ENCODE measurements at regions not wholly inside any gene's neighbourhood (a gene's known extent, or its start where the extent isn't known, plus 50 kb on each side); places are given as distances from the start of the nearest gene placed in this dataset.

- Mint-ChIP-seq H3K36me3 (no peaks in the 10 kb centered on the region), H3K4me1 (no peaks in the 10 kb centered on the region), H3K4me3 (no peak overlapping the region), H3K27ac (no peak overlapping the region), H3K27me3 (ENCODE audit: low read depth in 3 of 3) (no peaks in the 10 kb centered on the region), H3K9me3 (peaks cover 4 to 15% (median 9%) of the 10 kb centered on the region in 6 donors)
- no peak for DNase-seq
Observed at GRCh38 chr4:180953572-180953971, 1289.6 kb upstream of the TENM3 start.

DNA sequence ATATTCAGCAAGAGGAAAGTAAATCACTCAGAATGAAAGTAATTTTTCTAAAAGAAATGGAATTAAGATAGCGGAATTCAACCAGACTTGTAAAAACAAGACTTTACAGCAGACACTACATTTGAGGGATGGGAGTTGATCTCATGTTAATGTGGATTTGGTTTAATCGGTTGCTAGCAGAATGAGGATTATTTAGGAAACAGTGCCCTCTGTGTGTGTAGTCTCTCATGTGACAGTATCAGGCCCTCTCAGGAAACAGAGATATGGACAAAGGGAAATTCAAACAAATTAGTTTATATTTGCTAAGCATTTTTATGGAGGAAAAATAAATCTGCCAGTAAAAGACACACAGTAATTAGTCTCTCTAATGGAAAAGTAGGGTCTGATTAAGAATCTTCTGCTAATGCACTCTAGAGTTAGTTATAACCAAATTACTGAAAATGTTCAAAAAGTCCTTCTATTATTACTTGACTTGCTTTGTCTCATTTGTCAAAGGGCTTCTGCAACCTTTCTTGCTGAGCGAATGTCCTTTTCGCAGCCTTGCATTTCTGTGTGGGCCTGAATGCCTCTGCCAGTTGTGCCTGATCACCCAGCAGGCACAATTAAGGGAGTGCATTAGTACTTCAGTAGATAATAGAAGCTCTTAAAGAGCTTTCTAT, 1282.3 kb upstream of the TENM3 start:
- Mint-ChIP-seq H3K4me1 (no peaks in the 10 kb centered on the region), H3K36me3 (no peaks in the 10 kb centered on the region), H3K27ac (no peak overlapping the region), H3K4me3 (no peak overlapping the region), H3K27me3 (ENCODE audit: low read depth in 3 of 3) (no peaks in the 10 kb centered on the region), H3K9me3 (peaks cover 2 to 38% (median 4%) of the 10 kb centered on the region in 6 donors)
- no peak for DNase-seq

DNA sequence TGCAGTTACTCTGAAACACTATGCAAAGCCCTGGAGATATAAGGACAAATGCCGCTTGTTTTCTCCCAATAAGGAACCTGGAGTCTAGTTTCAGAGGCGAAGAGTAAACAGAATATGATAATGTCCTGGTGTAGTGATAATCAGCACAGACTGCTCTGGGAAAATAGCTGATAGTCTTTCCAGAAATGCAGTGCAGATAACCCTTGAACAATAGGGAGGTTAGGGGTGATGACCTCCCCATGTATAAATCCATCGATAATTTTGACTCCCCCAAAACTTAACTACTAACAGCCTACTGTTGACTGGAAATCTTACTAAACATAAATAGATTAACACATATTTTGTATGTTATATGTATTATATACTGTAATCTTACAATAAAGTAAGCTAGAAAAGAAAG, 1280.9 kb upstream of the TENM3 start:
- Mint-ChIP-seq H3K9me3 (peaks cover 2 to 42% (median 4%) of the 10 kb centered on the region in 6 donors), H3K36me3 (no peaks in the 10 kb centered on the region), H3K27ac (no peak overlapping the region), H3K4me1 (no peaks in the 10 kb centered on the region), H3K27me3 (ENCODE audit: low read depth in 3 of 3) (no peaks in the 10 kb centered on the region), H3K4me3 (no peak overlapping the region)
- DNase-seq = no peak

DNA sequence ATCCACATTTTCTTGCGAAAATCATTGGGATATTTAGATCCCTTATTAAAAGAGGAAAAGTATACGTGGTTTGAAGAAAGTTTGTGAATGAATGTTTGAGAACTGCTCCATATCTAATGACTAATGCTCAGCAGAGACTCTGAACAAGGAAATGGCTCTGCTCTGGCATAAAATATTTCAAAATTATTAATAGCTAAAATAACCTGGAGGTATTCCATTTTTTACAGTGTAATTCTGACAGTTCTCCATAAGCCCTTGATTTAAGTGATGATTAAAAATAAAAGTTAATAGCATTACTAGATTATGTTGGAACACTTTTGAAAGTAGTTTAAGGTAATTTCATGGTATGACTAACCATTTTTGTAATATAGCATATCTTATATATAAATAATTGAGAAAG, 1276.9 kb upstream of the TENM3 start:
- Mint-ChIP-seq H3K36me3 (no peaks in the 10 kb centered on the region), H3K27me3 (ENCODE audit: low read depth in 3 of 3) (no peaks in the 10 kb centered on the region), H3K27ac (no peak overlapping the region), H3K9me3 (peaks cover 0 to 48% (median 15%) of the 10 kb centered on the region in 6 donors), H3K4me3 (no peak overlapping the region), H3K4me1 (no peaks in the 10 kb centered on the region)
- DNase-seq = no peak

DNA sequence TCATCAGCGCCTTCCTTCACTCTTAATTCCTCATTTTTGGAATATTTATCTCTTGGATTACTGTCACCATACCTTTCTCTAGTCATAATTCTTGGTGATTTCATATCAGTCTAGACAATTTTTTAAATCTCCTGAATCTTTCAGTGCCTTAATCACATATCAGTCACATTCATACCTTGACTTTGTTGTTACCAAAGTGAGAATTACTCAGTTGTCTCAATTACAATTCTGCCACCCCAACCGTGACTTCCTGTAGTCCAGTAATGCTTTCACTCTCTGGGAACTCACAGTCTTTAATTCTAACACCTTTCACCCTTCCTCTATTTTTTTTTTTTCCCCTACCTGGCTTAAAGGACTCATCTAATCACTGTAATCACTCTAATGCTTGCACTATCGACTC, 1275.3 kb upstream of the TENM3 start:
- Mint-ChIP-seq H3K27ac (no peak overlapping the region), H3K4me1 (no peaks in the 10 kb centered on the region), H3K27me3 (ENCODE audit: low read depth in 3 of 3) (no peaks in the 10 kb centered on the region), H3K9me3 (peaks cover 0 to 44% (median 15%) of the 10 kb centered on the region in 6 donors), H3K36me3 (no peaks in the 10 kb centered on the region), H3K4me3 (no peak overlapping the region)
- no peak for DNase-seq

GRCh38 chr4:180973894-180974293, 1269.3 kb upstream of the TENM3 start:
- no peak for DNase-seq
- peaks cover 0 to 6% (median 0%) of the 10 kb centered on the region in 3 donors for H3K27me3 Mint-ChIP-seq (ENCODE audit: low read depth in 3 of 3)
- no peak overlapping the region for H3K4me3 Mint-ChIP-seq
- H3K27ac Mint-ChIP-seq = no peak overlapping the region
- H3K9me3 Mint-ChIP-seq = peaks cover 2 to 44% (median 12%) of the 10 kb centered on the region in 6 donors
- no peaks in the 10 kb centered on the region for H3K4me1 Mint-ChIP-seq
- peaks cover 0 to 3% (median 0%) of the 10 kb centered on the region in 3 donors for H3K36me3 Mint-ChIP-seq

DNA sequence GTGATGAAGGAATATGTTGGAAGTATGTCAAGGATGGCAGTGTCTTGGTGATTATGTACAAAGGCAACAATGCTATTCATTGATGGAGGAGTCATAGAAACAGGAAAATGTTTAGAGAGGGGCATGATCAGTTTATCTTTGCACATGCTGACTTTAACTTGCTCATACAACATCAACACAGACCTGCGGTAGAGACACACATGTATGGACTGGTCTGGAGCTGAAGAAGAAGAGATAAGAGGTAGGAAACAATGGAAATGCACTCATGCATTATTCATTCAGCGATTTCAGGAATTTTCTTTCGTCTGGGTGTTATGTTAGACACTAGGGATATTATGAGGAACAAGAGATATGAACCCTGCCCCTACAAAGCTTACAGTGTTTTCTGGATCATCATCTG, 1252.3 kb upstream of the TENM3 start:
- peaks cover 0 to 17% (median 5%) of the 10 kb centered on the region in 6 donors for H3K9me3 Mint-ChIP-seq
- no peak overlapping the region for H3K4me3 Mint-ChIP-seq
- no peaks in the 10 kb centered on the region for H3K36me3 Mint-ChIP-seq
- H3K27me3 Mint-ChIP-seq (ENCODE audit: low read depth in 3 of 3) = no peaks in the 10 kb centered on the region
- no peak overlapping the region for H3K27ac Mint-ChIP-seq
- DNase-seq = no peak
- H3K4me1 Mint-ChIP-seq = no peaks in the 10 kb centered on the region

- no peak overlapping the region for H3K4me3 Mint-ChIP-seq
- no peaks in the 10 kb centered on the region for H3K27me3 Mint-ChIP-seq (ENCODE audit: low read depth in 3 of 3)
- no peaks in the 10 kb centered on the region for H3K36me3 Mint-ChIP-seq
- no peaks in the 10 kb centered on the region for H3K4me1 Mint-ChIP-seq
- H3K27ac Mint-ChIP-seq = no peak overlapping the region
- DNase-seq = no peak
- H3K9me3 Mint-ChIP-seq = peaks cover 0 to 21% (median 6%) of the 10 kb centered on the region in 6 donors
Observed at GRCh38 chr4:180993244-180993836, 1249.9 kb upstream of the TENM3 start.

DNA sequence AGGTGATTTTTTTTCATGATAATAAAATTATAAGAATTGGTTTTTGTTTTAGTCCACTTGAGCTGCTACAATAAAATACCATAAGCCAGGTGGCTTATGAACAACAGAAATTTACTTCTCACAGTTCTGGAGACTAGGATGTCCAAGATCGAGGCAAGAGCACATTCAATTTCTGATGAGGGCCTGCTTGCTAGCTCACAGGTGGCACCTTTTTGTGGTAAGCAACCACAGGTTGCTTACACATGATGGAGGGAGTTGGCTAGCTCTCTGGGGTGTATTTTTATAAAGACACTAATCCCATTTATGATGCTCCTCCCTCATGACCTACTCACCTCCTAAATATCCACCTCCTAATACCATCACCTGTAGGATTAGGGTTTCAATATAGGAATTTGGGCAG, 1248.5 kb upstream of the TENM3 start:
- no peak overlapping the region for H3K27ac Mint-ChIP-seq
- H3K36me3 Mint-ChIP-seq = no peaks in the 10 kb centered on the region
- H3K27me3 Mint-ChIP-seq (ENCODE audit: low read depth in 3 of 3) = no peaks in the 10 kb centered on the region
- no peak overlapping the region for H3K4me3 Mint-ChIP-seq
- no peaks in the 10 kb centered on the region for H3K4me1 Mint-ChIP-seq
- H3K9me3 Mint-ChIP-seq = peaks cover 0 to 30% (median 6%) of the 10 kb centered on the region in 6 donors
- no peak for DNase-seq

- Mint-ChIP-seq H3K4me3 (no peak overlapping the region), H3K4me1 (no peaks in the 10 kb centered on the region), H3K9me3 (peaks cover 0 to 31% (median 13%) of the 10 kb centered on the region in 6 donors), H3K36me3 (no peaks in the 10 kb centered on the region), H3K27ac (no peak overlapping the region), H3K27me3 (ENCODE audit: low read depth in 3 of 3) (no peaks in the 10 kb centered on the region)
- DNase-seq = no peak
Observed at GRCh38 chr4:180999217-180999616, 1244.0 kb upstream of the TENM3 start.

- Mint-ChIP-seq H3K4me1 (no peaks in the 10 kb centered on the region), H3K9me3 (peaks cover 5 to 38% (median 16%) of the 10 kb centered on the region in 6 donors), H3K36me3 (no peaks in the 10 kb centered on the region), H3K27me3 (ENCODE audit: low read depth in 3 of 3) (peaks cover 0 to 1% (median 0%) of the 10 kb centered on the region in 3 donors), H3K4me3 (no peak overlapping the region), H3K27ac (no peak overlapping the region)
- no peak for DNase-seq
Observed at GRCh38 chr4:181004056-181004455, 1239.1 kb upstream of the TENM3 start.

DNA sequence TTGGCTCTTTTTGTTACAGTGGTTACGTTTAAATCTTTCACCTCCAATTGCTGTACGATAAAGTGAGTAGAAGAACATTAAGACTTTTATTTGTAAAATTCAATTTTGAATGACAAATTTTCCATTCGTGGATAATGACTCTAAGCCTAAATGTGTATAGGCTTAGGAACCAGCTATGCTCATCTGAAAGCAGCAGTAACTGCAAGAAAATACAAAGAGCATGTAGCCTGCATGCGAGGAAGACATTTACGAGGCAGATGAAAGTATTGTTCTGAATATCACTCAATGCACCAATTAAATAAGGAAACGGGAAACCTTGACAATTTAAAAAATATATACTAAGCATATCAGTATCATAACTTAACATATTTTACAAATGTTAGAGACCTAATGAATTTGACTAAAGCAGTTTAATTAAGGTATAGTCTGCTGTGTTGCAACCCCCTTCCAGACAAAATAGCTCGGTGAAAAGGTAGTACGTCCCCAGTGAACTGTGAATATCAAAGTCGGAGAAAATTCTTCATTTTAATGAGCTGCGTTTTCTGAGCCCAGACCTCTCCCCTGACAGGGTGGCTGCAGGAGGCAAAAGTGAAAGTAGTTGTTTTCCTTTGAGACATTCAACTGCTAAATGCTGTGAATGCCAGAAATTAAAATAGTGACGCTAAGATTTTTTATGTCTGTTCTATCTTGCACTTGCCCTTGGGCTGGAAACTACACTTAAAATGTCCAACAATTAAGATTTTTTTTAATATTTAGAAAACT, 1236.5 kb upstream of the TENM3 start:
- Mint-ChIP-seq H3K4me1 (no peaks in the 10 kb centered on the region), H3K27ac (no peak overlapping the region), H3K27me3 (ENCODE audit: low read depth in 3 of 3) (peaks cover 0 to 1% (median 0%) of the 10 kb centered on the region in 3 donors), H3K4me3 (no peak overlapping the region), H3K9me3 (peaks cover 0 to 36% (median 14%) of the 10 kb centered on the region in 6 donors), H3K36me3 (no peaks in the 10 kb centered on the region)
- DNase-seq = no peak

- no peak overlapping the region for H3K4me3 Mint-ChIP-seq
- no peaks in the 10 kb centered on the region for H3K36me3 Mint-ChIP-seq
- no peak for DNase-seq
- H3K27ac Mint-ChIP-seq = no peak overlapping the region
- H3K4me1 Mint-ChIP-seq = no peaks in the 10 kb centered on the region
- peaks cover 0 to 2% (median 1%) of the 10 kb centered on the region in 3 donors for H3K27me3 Mint-ChIP-seq (ENCODE audit: low read depth in 3 of 3)
- peaks cover 1 to 39% (median 16%) of the 10 kb centered on the region in 6 donors for H3K9me3 Mint-ChIP-seq
Observed at GRCh38 chr4:181007751-181008150, 1235.5 kb upstream of the TENM3 start.

DNA sequence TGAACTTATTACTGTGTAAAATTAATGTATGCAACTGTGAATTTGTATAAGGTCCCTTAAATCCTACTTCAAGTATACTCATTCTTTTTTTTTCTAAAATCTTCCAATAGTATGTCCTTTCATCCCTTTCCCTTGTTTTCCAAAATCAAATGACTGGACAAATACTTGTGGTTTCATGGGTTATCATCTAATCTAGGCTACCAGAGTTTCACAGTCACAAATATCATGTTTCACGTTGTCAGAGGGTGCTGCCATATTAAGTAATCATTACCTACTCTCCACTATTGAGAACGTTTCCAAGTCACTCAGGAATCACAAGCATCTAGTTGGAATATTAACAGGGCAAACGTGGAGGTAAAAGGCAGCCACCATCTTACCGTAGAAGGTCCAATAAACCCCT, 1235.0 kb upstream of the TENM3 start:
- peaks cover 3 to 43% (median 19%) of the 10 kb centered on the region in 6 donors for H3K9me3 Mint-ChIP-seq
- no peak overlapping the region for H3K27ac Mint-ChIP-seq
- no peak overlapping the region for H3K4me3 Mint-ChIP-seq
- H3K36me3 Mint-ChIP-seq = no peaks in the 10 kb centered on the region
- DNase-seq = no peak
- peaks cover 0 to 2% (median 1%) of the 10 kb centered on the region in 3 donors for H3K27me3 Mint-ChIP-seq (ENCODE audit: low read depth in 3 of 3)
- no peaks in the 10 kb centered on the region for H3K4me1 Mint-ChIP-seq

Measured in immature natural killer cell (primary cell).